Activated T-cell treated with anti-CD3 and anti-CD28 coated beads, Interleukin-2, amount 50 U/mL, for 72 hours (primary cell): ENCODE measurements at regions not wholly inside any gene's neighbourhood (a gene's known extent, or its start where the extent isn't known, plus 50 kb on each side); places are given as distances from the start of the nearest gene placed in this dataset.
"Not testable (repeated sequence)": the region's sequence is repeated elsewhere in the genome, so short reads cannot be mapped to it uniquely, and the experiment has no call there.

Experiments used
- ATAC-seq, 2 donors: fragments of 150-1000 bp; cut with Tn5 transposase; replicated peaks in 1 of 2; 2 replicates each; pipeline ENCODE4 v1.10.0; 2021; ENCODE audit warnings: moderate library complexity in 2 of 2, mild to moderate bottlenecking in 1 of 2
- DNase-seq, 2 donors: peaks; one replicate each; pipeline ENCODE4 v3.0.0; 2021 to 2022; ENCODE audit warnings: mixed read lengths in 1 of 2
- H3K27ac Mint-ChIP-seq: one replicate; pipeline ENCODE4 v1.8.0; 2022; ENCODE audit warnings: mild to moderate bottlenecking, moderate library complexity, mixed read lengths
- H3K27me3 Mint-ChIP-seq: one replicate; pipeline ENCODE4 v1.8.0; 2022; ENCODE audit warnings: low read depth, mixed read lengths
- H3K36me3 Mint-ChIP-seq, 2 donors: one replicate each; pipeline ENCODE4 v1.8.0; 2022; ENCODE audit warnings: mixed read lengths in 2 of 2, mild to moderate bottlenecking in 1 of 2; ENCODE audit not compliant: insufficient read depth in 2 of 2
- H3K4me1 Mint-ChIP-seq: one replicate; pipeline ENCODE4 v1.8.0; 2022; ENCODE audit warnings: low read depth, mixed read lengths
- H3K4me3 Mint-ChIP-seq, 2 donors: one replicate each; pipeline ENCODE4 v1.8.0; 2022; ENCODE audit warnings: mild to moderate bottlenecking in 2 of 2, mixed read lengths in 2 of 2, moderate library complexity in 2 of 2
- H3K9me3 Mint-ChIP-seq, 2 donors: one replicate each; pipeline ENCODE4 v1.8.0; 2022; ENCODE audit warnings: mixed read lengths in 2 of 2

DNA sequence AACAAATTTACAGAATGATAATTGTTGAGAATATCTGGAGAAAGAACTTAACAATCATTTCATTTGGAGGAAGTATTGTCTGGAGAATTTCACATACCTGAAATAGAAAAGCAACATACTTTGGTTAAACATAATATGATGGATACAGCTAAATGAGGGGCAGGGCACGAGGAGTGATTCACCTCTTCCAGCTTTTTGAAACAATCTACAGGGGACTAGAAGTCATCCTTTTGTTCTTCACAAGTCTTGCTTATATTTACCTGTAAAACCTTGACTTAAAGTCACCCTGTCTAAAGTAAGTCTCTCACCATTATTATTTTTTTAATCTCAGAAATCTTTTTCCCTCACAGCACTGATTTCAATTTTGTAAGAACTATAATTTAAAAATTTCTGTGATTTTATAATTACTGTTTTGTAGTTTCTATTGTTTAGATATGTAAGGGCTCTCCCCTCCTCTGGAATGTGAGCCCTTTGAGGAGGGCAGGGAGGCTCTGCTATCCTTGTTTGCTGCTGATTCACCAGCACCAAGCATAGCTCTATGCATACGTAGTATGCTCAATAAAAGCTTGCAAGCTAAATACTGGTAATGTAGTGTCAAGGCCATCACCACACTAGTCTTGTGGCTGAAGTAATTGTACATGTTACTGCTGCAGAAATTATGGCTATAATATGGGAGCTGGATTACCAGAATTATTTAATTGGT lies 193.9 kb upstream of the THRB start:
- Mint-ChIP-seq H3K27me3 (peaks cover 50% of the 10 kb centered on the region), H3K4me1 (no peaks in the 10 kb centered on the region), H3K36me3 (peaks cover 0 to 2% of the 10 kb centered on the region in 2 donors), H3K27ac (no peak overlapping the region), H3K9me3 (no peaks in the 10 kb centered on the region), H3K4me3 (no peak overlapping the region)
- no peak for ATAC-seq
- no peak for DNase-seq

DNA sequence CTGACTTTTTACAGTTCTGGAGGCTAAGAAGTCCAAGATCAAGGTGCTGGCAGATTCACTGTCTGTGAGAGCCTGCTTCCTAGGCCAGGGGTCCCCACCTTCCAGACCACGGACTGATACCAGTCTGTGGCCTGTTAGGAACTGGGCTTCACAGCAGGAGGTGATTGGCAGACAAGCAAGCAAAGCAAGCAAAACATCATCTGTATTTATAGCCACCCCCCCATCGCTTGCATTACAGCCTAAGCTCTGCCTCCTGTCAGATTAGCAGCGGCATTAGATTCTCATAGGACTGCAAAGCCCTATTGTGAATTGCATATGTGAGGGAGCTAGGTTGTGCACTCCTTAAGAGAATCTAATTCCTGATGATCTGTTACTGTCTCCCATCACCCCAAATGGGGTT lies 194.7 kb upstream of the THRB start:
- Mint-ChIP-seq H3K27me3 (peaks cover 47% of the 10 kb centered on the region), H3K4me1 (no peaks in the 10 kb centered on the region), H3K36me3 (peaks cover 0 to 2% of the 10 kb centered on the region in 2 donors), H3K27ac (no peak overlapping the region), H3K4me3 (no peak overlapping the region), H3K9me3 (no peaks in the 10 kb centered on the region)
- no peak for ATAC-seq
- DNase-seq = no peak

DNA sequence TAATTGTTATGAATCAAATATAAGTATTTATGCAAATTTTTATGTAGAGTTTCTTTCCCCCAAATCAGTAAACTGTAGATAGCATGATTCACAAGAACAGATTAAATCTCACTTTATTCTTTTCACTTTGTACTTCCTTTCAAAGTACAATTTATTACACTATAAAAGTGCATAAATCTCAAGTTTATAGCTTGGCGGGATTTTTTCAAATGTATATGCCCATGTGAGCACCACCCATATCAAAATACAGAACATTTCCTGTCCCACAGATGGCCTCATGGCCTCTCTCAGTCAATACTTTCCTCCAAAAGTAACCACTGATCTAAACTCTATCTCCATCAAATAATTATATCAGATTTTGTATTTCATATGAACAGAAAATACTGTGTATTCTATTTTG lies 196.1 kb upstream of the THRB start:
- Mint-ChIP-seq H3K27me3 (peaks cover 35% of the 10 kb centered on the region), H3K4me3 (no peak overlapping the region), H3K9me3 (no peaks in the 10 kb centered on the region), H3K4me1 (no peaks in the 10 kb centered on the region), H3K36me3 (peaks cover 0 to 2% of the 10 kb centered on the region in 2 donors), H3K27ac (no peak overlapping the region)
- DNase-seq = no peak
- no peak for ATAC-seq

DNA sequence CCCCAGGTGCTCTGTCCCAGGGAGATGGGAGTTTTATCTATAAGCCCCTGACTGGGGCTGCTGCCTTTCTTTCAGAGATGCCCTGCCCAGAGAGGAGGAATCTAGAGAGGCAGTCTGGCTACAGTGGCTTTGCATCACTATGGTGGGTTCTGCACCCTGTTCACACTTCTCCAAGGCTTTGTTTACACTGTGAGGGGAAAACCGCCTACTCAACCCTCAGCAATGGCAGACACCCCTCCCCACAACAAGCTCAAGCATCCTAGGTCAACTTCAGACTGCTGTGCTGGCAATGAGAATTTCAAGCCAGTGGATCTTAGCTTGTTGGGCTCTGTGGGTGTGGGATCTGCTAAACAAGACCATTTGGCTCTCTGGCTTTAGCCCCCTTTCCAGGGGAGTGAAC lies 204.4 kb upstream of the THRB start:
- not testable (repeated sequence) for ATAC-seq, H3K4me3 Mint-ChIP-seq, H3K4me1 Mint-ChIP-seq

DNA sequence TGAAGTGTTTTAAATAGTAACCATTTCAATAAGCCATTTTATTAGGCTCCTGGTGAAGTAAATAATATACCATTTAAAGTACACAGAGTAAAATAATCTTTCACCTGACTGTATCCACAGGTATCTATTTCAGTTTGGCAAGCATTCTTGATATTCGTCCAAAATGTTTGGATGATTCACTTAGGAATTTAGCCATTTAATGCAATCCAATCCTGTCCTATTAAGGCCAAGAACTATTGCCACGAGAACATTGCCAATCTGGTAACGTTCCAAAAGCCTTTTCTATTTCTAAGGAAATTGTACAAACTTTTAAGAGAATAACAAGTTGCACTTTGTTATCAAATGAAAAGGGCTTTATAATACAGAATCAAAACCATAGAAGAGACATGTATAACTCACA lies 209.8 kb upstream of the THRB start:
- Mint-ChIP-seq H3K27me3 (no peaks in the 10 kb centered on the region), H3K36me3 (peaks cover 0 to 1% of the 10 kb centered on the region in 2 donors), H3K9me3 (no peaks in the 10 kb centered on the region), H3K27ac (no peak overlapping the region), H3K4me3 (no peak overlapping the region), H3K4me1 (no peaks in the 10 kb centered on the region)
- no peak for ATAC-seq
- DNase-seq = no peak

More for the DNA sequence above, 204.4 kb upstream of the THRB start:
- not testable (repeated sequence) for DNase-seq, H3K27ac Mint-ChIP-seq, H3K27me3 Mint-ChIP-seq, H3K36me3 Mint-ChIP-seq, H3K9me3 Mint-ChIP-seq

DNA sequence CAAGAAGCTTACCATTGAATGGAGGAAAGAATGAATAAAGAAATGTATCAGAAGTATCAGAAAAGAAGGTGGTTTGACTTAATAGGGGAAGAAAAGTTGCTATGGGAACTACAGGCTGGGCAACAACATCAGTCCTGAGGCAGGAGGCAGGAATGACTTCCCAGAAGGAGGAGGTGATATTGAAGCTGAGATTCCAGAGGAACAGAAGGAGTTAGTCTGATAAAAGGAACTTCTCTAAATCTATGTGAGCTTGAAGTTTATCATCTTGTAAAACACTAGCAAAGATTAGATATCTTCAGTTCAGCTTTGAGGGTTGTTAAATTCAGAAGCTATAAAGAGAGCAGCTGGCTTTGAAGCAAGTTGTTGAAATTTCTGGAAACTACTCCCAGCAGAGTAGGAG lies 213.3 kb upstream of the THRB start:
- Mint-ChIP-seq H3K27me3 (no peaks in the 10 kb centered on the region), H3K4me3 (no peak overlapping the region), H3K4me1 (no peaks in the 10 kb centered on the region), H3K36me3 (no peaks in the 10 kb centered on the region), H3K9me3 (no peaks in the 10 kb centered on the region), H3K27ac (no peak overlapping the region)
- DNase-seq (no peak), ATAC-seq (no peak)

DNA sequence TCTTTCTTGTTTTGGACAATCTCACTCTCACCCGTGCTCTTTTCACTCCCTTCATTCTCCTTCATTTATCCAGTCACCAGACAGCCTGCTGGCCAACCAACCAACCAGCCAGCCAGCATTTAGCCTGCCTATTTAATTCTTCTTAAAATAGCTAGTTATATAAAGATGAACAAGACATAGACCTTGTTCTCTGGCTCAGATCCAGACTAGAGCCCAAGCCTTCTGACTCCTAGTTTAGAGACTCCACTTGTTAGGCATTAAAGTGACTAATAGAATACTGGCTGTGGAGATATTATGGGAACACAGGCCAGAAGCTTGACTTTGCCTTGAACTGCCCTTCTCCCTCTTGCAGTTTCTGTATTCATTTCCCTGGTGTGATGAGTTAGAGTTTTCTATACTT lies 215.3 kb upstream of the THRB start:
- Mint-ChIP-seq H3K4me1 (no peaks in the 10 kb centered on the region), H3K4me3 (no peak overlapping the region), H3K36me3 (no peaks in the 10 kb centered on the region), H3K9me3 (peaks cover 0 to 1% of the 10 kb centered on the region in 2 donors), H3K27ac (no peak overlapping the region), H3K27me3 (no peaks in the 10 kb centered on the region)
- DNase-seq (no peak), ATAC-seq (no peak)

DNA sequence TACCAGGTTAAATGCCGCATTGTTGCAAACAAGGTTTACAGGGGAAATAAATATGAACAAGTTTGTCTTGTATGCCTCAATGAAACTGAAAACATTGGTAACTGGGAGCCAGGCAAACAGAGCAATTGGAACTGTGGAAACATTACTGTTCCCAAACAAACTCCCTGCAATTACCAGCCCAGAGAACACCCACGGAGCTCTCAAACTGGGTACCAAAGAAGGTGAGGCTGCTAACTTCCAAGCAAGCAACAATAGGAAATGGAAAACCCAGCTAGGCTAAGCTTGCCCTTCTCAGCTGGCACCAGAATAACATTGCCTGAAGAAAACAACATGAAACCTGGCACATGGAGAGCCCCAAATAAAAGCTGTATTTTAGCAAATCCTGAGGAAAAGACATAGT lies 218.9 kb upstream of the THRB start:
- DNase-seq = no peak

DNA sequence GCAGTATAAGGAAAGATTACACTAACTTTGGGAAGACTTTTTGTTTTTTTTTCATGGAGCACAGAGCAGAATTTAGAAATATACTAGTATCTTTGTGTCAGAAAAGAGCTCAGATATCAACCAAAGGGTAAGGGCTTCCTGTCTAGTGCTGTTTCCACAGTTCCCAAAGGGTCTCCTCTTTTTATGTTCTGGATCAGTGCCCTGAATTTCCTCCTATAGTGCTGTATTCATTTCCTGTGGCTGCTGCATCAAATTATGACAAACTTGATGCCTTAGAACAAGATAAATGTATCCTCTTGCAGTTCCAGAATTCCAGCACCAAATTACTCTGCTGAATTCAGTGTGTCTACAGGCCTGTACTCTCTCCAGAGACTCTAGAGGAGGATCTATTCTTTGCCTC lies 219.8 kb upstream of the THRB start:
- Mint-ChIP-seq H3K4me3 (no peak overlapping the region), H3K9me3 (peaks cover 0 to 1% of the 10 kb centered on the region in 2 donors), H3K27me3 (no peaks in the 10 kb centered on the region), H3K36me3 (no peaks in the 10 kb centered on the region), H3K27ac (no peak overlapping the region), H3K4me1 (no peaks in the 10 kb centered on the region)
- no peak for ATAC-seq
- no peak for DNase-seq

More for the DNA sequence above, 218.9 kb upstream of the THRB start:
- Mint-ChIP-seq H3K4me1 (no peaks in the 10 kb centered on the region), H3K4me3 (no peak overlapping the region), H3K36me3 (no peaks in the 10 kb centered on the region), H3K27ac (no peak overlapping the region), H3K27me3 (no peaks in the 10 kb centered on the region), H3K9me3 (peaks cover 0 to 1% of the 10 kb centered on the region in 2 donors)
- no peak for ATAC-seq

DNA sequence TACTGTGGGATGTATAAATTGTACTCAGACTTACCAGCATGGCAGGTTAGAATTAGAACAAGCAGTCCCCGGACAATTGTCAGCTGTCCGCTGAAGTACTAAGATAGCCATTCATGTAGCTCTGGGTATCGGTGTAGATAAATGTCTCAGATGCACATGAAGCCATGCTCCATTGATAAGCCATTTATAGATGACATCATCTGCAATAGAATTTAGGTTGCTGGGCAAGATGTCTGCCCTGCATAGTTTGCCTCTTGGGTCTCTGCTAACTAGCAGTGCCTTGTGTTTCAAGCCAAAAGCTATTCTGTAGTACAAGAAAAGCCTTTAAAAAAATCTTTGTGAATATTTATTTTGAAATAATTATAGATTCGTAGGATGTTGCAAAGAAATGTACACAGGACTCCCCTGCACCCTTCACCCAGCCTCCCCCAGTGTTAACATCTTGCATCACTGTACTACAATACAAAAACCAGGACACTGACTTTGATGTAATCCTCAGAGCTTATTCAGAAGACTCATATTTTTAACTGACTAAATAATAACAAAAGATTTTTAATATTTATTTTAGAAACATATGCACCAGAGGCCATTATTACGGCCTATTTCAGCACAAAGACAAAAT lies 220.6 kb upstream of the THRB start:
- no peak overlapping the region for H3K27ac Mint-ChIP-seq
- DNase-seq (no peak), ATAC-seq (no peak)
- H3K9me3 Mint-ChIP-seq = peaks cover 0 to 1% of the 10 kb centered on the region in 2 donors
- no peaks in the 10 kb centered on the region for H3K27me3 Mint-ChIP-seq
- H3K4me1 Mint-ChIP-seq = no peaks in the 10 kb centered on the region
- no peaks in the 10 kb centered on the region for H3K36me3 Mint-ChIP-seq
- no peak overlapping the region for H3K4me3 Mint-ChIP-seq

DNA sequence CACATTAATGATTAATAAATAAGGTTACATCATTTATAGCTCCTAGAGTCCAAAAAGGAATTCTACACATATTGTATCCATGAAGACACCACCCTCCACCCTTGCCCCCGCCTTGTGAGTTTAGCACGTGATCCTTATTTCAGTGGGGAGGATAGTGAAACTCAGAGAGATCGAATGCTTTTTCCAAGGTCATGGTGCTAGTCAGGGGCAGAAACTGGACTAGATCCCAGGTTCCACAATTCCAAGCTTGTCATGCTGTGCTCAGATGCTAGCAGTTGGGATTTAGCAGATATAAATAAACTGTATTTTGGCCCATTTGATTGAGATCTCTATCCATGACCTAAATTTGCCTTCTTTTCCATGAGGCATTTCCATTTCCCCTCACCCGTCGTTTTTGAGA lies 227.4 kb upstream of the THRB start:
- Mint-ChIP-seq H3K36me3 (no peaks in the 10 kb centered on the region), H3K27ac (no peak overlapping the region), H3K27me3 (no peaks in the 10 kb centered on the region), H3K4me1 (no peaks in the 10 kb centered on the region), H3K4me3 (no peak overlapping the region), H3K9me3 (peaks cover 2% of the 10 kb centered on the region in 2 donors)
- no peak for ATAC-seq
- no peak for DNase-seq

DNA sequence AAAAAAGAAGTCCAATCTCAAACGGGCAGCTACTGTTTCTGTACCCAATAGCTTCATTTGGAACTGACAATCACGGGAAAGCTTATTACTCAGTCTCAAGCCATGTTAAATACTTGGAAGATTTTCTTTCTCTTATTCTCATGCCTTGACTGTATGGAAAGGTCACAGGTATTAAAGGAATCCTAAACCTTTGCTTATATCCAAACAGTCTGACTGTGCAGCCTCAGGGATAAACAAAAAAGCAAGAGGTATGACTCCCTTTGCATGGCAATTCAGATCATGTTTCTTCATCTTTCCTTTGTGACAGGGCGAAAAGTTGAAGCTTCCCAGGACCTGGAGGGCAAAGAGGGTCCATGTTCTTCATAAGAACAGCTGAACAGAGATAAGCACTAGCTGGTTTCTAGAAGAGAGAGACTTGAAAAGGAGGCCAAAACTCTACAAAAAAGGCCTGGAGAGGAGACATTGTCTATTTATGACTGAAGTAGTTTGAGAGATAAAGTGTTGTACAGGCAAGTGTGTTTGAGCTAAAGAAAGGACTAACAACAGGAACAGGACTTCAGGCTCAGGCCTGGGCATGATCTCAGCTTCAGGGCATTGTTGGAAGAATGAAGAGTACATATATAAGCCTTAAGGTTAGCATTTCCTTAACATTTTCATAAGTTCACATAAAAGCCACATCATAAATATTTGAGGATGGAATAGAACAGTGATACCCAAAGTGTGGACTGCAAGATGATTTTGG lies 231.0 kb upstream of the THRB start:
- H3K27ac Mint-ChIP-seq = no peak overlapping the region
- H3K4me1 Mint-ChIP-seq = no peaks in the 10 kb centered on the region
- DNase-seq = no peak
- H3K36me3 Mint-ChIP-seq = no peaks in the 10 kb centered on the region
- peaks cover 2% of the 10 kb centered on the region in 2 donors for H3K9me3 Mint-ChIP-seq
- no peaks in the 10 kb centered on the region for H3K27me3 Mint-ChIP-seq
- ATAC-seq = no peak
- H3K4me3 Mint-ChIP-seq = no peak overlapping the region

DNA sequence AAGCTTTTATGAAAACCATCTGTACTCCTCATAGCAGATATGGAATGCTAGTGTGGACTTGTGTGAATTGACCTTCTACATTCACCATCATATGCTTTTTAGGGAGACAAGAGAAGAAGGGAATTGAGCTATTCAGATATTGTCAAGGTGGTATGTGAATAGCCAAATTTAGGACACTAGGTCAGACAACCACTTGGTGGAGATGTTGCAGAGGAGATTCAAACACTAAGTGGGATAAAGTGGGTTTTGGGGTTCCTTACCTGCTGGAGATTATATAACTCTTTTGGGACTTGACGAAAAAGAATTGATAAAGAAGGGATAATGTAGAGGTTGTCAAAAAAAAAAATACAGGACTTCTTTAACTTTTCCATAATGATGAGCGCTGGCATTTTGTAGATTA lies 231.8 kb upstream of the THRB start:
- Mint-ChIP-seq H3K36me3 (no peaks in the 10 kb centered on the region), H3K4me1 (no peaks in the 10 kb centered on the region), H3K27ac (no peak overlapping the region), H3K27me3 (no peaks in the 10 kb centered on the region), H3K4me3 (no peak overlapping the region), H3K9me3 (peaks cover 2% of the 10 kb centered on the region in 2 donors)
- DNase-seq (no peak), ATAC-seq (no peak)
